HepG2 (cell line): ENCODE measurements at regions not wholly inside any gene's neighbourhood (a gene's known extent, or its start where the extent isn't known, plus 50 kb on each side); places are given as distances from the start of the nearest gene placed in this dataset.

Source experiments
- ATAC-seq: fragments of 200-7000 bp; cut with Tn5 transposase; 3 replicates; pipeline ENCODE4 v1.9.1; 2020; ENCODE audit warnings: mild to moderate bottlenecking, moderate library complexity
- BruUV-seq: library from RNA; stranded (reverse); fragments of 400-500 nt; replicated peaks from 2 replicates; lab custom pipeline; 2021; lab: Mats Ljungman, UMichigan
- CTCF ChIA-PET: fragments of 300-600 bp; formaldehyde crosslinking; extraction: SDS; loops from one replicate; lab custom pipeline; 2021; ENCODE audit warnings: low total read pairs, inconsistent platforms, low intra/inter-chr PET ratio; lab: Yijun Ruan, JAX
- POLR2A ChIA-PET: fragments of 350-600 bp; sonication (Branson Sonifier 250); formaldehyde crosslinking; loops from one replicate; lab custom pipeline; 2020; ENCODE audit warnings: antibody characterized with exemption, inconsistent platforms; lab: Yijun Ruan, JAX
- DNase-seq: peaks from one replicate; pipeline ENCODE4 v3.0.0-alpha.2; 2015; ENCODE audit warnings: low spot score
- FAIRE-seq: peaks from 3 replicates; lab custom pipeline; 2011; peaks lifted over from hg19 to GRCh38; lab: Jason Lieb, UNC
- H2AFZ ChIP-seq: one replicate; pipeline ENCODE4 v1.6.1; 2011; ENCODE audit warnings: low read length, inconsistent platforms
- H3K27ac ChIP-seq: fragments of 300-600 bp; 3 replicates; pipeline ENCODE4 v1.8.0; 2011; ENCODE audit warnings: mixed run types, mild to moderate bottlenecking, mixed read lengths, low read length, inconsistent platforms; ENCODE audit not compliant: insufficient read depth; ENCODE audit errors: extremely low read length
- H3K27me3 ChIP-seq, 2 experiments: fragments of 200-600 bp in 1 of 2; 2 replicates in 1 of 2; 3 replicates in 1 of 2; pipeline versions ENCODE4 v1.6.0 to v1.8.0; 2011; ENCODE audit warnings: low read length in 2 of 2, mild to moderate bottlenecking in 2 of 2, moderate library complexity in 2 of 2, inconsistent platforms in 1 of 2; ENCODE audit not compliant: insufficient read depth in 2 of 2, control insufficient read depth in 1 of 2
- H3K36me3 ChIP-seq, 2 experiments: fragments of 200-600 bp in 1 of 2; replicated peaks in 1 of 2; 2 replicates in 1 of 2; 3 replicates in 1 of 2; pipeline versions ENCODE4 v1.5.1 to v1.8.0; 2011; ENCODE audit warnings: low read length in 2 of 2, inconsistent platforms in 1 of 2; ENCODE audit not compliant: insufficient read depth in 2 of 2, control insufficient read depth in 1 of 2
- H3K4me1 ChIP-seq: 2 replicates; pipeline ENCODE4 v1.5.1; 2012; ENCODE audit warnings: low read length, inconsistent platforms; ENCODE audit not compliant: insufficient read depth
- H3K4me2 ChIP-seq: 2 replicates; pipeline ENCODE4 v1.6.0; 2011; ENCODE audit warnings: low read depth, low read length, inconsistent platforms
- H3K4me3 ChIP-seq, 3 experiments: fragments of 200-600 bp in 1 of 3; sonication (generic), shearing (Covaris generic) in 1 of 3; replicated peaks in 1 of 3; 2 replicates each; pipeline ENCODE4 v1.5.1; 2011 to 2016; ENCODE audit warnings: low read length in 3 of 3, inconsistent platforms in 2 of 3, low read depth in 2 of 3, mild to moderate bottlenecking in 2 of 3, control low read depth in 1 of 3, mixed read lengths in 1 of 3; ENCODE audit not compliant: insufficient read depth in 1 of 3
- H3K79me2 ChIP-seq: one replicate; pipeline ENCODE4 v1.6.1; 2011; ENCODE audit warnings: low read length, inconsistent platforms; ENCODE audit not compliant: insufficient read depth
- H3K9ac ChIP-seq: 2 replicates; pipeline ENCODE4 v1.6.0; 2011; ENCODE audit warnings: mild to moderate bottlenecking, low read depth, low read length, inconsistent platforms; ENCODE audit not compliant: insufficient read depth
- H3K9me3 ChIP-seq: 2 replicates; pipeline ENCODE4 v1.5.1; 2012; ENCODE audit warnings: mild to moderate bottlenecking, low read length
- H4K20me1 ChIP-seq: 2 replicates; pipeline ENCODE4 v1.6.0; 2011; ENCODE audit warnings: inconsistent platforms, mild to moderate bottlenecking, low read length, moderate library complexity; ENCODE audit not compliant: insufficient read depth
- ELF1 ChIP-seq: sonication (generic); formaldehyde crosslinking; IDR thresholded peaks from 2 replicates; pipeline ENCODE4 v1.4.0; 2020; ENCODE audit warnings: missing genetic modification reagents
- ETS1 ChIP-seq: sonication (generic); formaldehyde crosslinking; IDR thresholded peaks from 2 replicates; pipeline ENCODE4 v1.4.0; 2020; ENCODE audit warnings: missing genetic modification reagents
- GATAD2A ChIP-seq: IDR thresholded peaks from 2 replicates; pipeline ENCODE4 v1.6.1; 2016
- HNRNPH1 ChIP-seq: fragments of 200-400 bp; formaldehyde crosslinking; optimal IDR thresholded peaks from 2 replicates; pipeline ENCODE3; 2017; ENCODE audit warnings: mild to moderate bottlenecking, low read depth, low read length
- KMT2A ChIP-seq: sonication (generic); formaldehyde crosslinking; IDR thresholded peaks from 2 replicates; pipeline ENCODE4 v1.4.0; 2020; ENCODE audit warnings: missing genetic modification reagents
- MIXL1 ChIP-seq: IDR thresholded peaks from 2 replicates; pipeline ENCODE4 v1.6.1; 2016
- NCOA1 ChIP-seq: sonication (generic); formaldehyde crosslinking; IDR thresholded peaks from 2 replicates; pipeline ENCODE4 v1.9.0; 2021; ENCODE audit warnings: missing genetic modification reagents
- NFYB ChIP-seq: sonication (generic); formaldehyde crosslinking; IDR thresholded peaks from 2 replicates; pipeline ENCODE4 v1.4.0; 2020; ENCODE audit warnings: missing genetic modification reagents
- PTBP1 ChIP-seq: fragments of 200-400 bp; formaldehyde crosslinking; IDR thresholded peaks from 2 replicates; pipeline ENCODE4 v1.6.1; 2018; ENCODE audit warnings: low read length, low read depth; ENCODE audit not compliant: poor library complexity, severe bottlenecking
- SP2 ChIP-seq: sonication (generic); formaldehyde crosslinking; IDR thresholded peaks from 2 replicates; pipeline ENCODE4 v1.5.1; 2020; ENCODE audit warnings: mild to moderate bottlenecking, missing genetic modification reagents
- TAF15 ChIP-seq: fragments of 200-400 bp; formaldehyde crosslinking; IDR thresholded peaks from one replicate; pipeline ENCODE4 v1.6.1; 2018; ENCODE audit warnings: mild to moderate bottlenecking, low read depth, low read length; ENCODE audit not compliant: poor library complexity, severe bottlenecking
- TCF7L2 ChIP-seq: IDR thresholded peaks from 2 replicates; pipeline ENCODE4 v1.6.1; 2011; ENCODE audit warnings: mild to moderate bottlenecking, low read depth, low read length, moderate library complexity
- TMF1 ChIP-seq: sonication (generic); formaldehyde crosslinking; IDR thresholded peaks from 2 replicates; pipeline ENCODE4 v1.8.1; 2022; ENCODE audit warnings: low read depth, missing genetic modification reagents
- ZC3H13 ChIP-seq: sonication (generic); formaldehyde crosslinking; IDR thresholded peaks from 2 replicates; pipeline ENCODE4 v1.8.1; 2023; ENCODE audit warnings: mild to moderate bottlenecking, missing genetic modification reagents, moderate library complexity
- ZNF20 ChIP-seq: sonication (generic); formaldehyde crosslinking; IDR thresholded peaks from 2 replicates; pipeline ENCODE4 v1.4.0; 2020; ENCODE audit warnings: mild to moderate bottlenecking, moderate library complexity, missing genetic modification reagents
- ZNF629 ChIP-seq: sonication (generic); formaldehyde crosslinking; conservative IDR thresholded peaks from 2 replicates; pipeline ENCODE4 v1.5.0; 2020; ENCODE audit warnings: missing genetic modification reagents
- ZNF709 ChIP-seq: sonication (generic); formaldehyde crosslinking; IDR thresholded peaks from 2 replicates; pipeline ENCODE4 v1.5.0; 2020; ENCODE audit warnings: mild to moderate bottlenecking, missing genetic modification reagents
- ZNF710 ChIP-seq: sonication (generic); formaldehyde crosslinking; IDR thresholded peaks from 2 replicates; pipeline ENCODE4 v1.5.0; 2020; ENCODE audit warnings: mild to moderate bottlenecking, missing genetic modification reagents, borderline replicate concordance
- ZNF883 ChIP-seq: sonication (generic); formaldehyde crosslinking; IDR thresholded peaks from 2 replicates; pipeline ENCODE4 v1.5.1; 2020; ENCODE audit warnings: mild to moderate bottlenecking, missing genetic modification reagents; ENCODE audit errors: not compliant biosample characterization
- WGBS: methylation state at CpG from one replicate; pipeline ENCODE4 v1.1.6; 2017; ENCODE audit warnings: low lambda C conversion rate; 5-methylcytosine and 5-hydroxymethylcytosine counted together
- in situ Hi-C: cut with HindIII; loops from 2 replicates; pipeline ENCODE4 v1.10.0; 2017; ENCODE audit warnings: low pct_unique_long_range_greater_than_20kb; ENCODE audit not compliant: extremely low pct_ligation_motif_present
- intact Hi-C: fragments of 100-400 bp; cut with micrococcal nuclease; formaldehyde crosslinking; loops from one replicate; pipeline ENCODE4 v1.10.0; 2022; ENCODE audit not compliant: unreplicated experiment

- in situ Hi-C loops, result no loop called here
- TF ChIP-seq NFYB (CRISPR knock-in tag) (no peak), PTBP1 (no peak), ELF1 (CRISPR knock-in tag) (no peak), KMT2A (CRISPR knock-in tag) (no peak), ZNF883 (CRISPR knock-in tag) (no peak), GATAD2A (CRISPR knock-in tag) (no peak), ETS1 (CRISPR knock-in tag) (no peak), ZC3H13 (CRISPR knock-in tag) (no peak), HNRNPH1 (no peak), TCF7L2 (no peak), SP2 (no peak), TMF1 (no peak), ZNF629 (CRISPR knock-in tag) (no peak), MIXL1 (no peak), NCOA1 (CRISPR knock-in tag) (no peak), ZNF20 (no peak), ZNF710 (CRISPR knock-in tag) (no peak), ZNF709 (CRISPR knock-in tag) (no peak), TAF15 (no peak)
- Histone ChIP-seq H3K4me2 (no peak overlapping the region), H4K20me1 (no peaks in the 10 kb centered on the region), H3K9ac (no peak overlapping the region), H2AFZ (no peak overlapping the region), H3K9me3 (no peaks in the 10 kb centered on the region), H3K4me3 (no peak overlapping the region), H3K36me3 (no peaks in the 10 kb centered on the region), H3K27me3 (no peaks in the 10 kb centered on the region), H3K79me2 (no peaks in the 10 kb centered on the region), H3K4me1 (peaks cover 82% of the 10 kb centered on the region), H3K27ac (no peak overlapping the region)
- ChIA-PET POLR2A (no interaction called here), CTCF (no interaction called here)
- BruUV-seq, result no TSS peak
- intact Hi-C loops, result no loop called here
- FAIRE-seq, result no peak
- WGBS, result 100% methylated on average over 1 of the region's 1 CpG
- ATAC-seq, result no peak
- no peak for DNase-seq
Observed at GRCh38 chr12:93099792-93100191, 170.7 kb upstream of the EEA1 start.
